Skeletal muscle satellite cell (primary cell): ENCODE measurements at regions not wholly inside any gene's neighbourhood (a gene's known extent, or its start where the extent isn't known, plus 50 kb on each side); places are given as distances from the start of the nearest gene placed in this dataset.
A peak's percentile ranks its signal among the peaks of the same experiment; 100 is the strongest.

Experiments used
- H3K27me3 ChIP-seq: 2 replicates; pipeline ENCODE4 v1.7.0; 2013; ENCODE audit warnings: low read length; ENCODE audit not compliant: control insufficient read depth, insufficient read depth
- H3K36me3 ChIP-seq: 2 replicates; pipeline ENCODE4 v1.7.0; 2013; ENCODE audit warnings: mild to moderate bottlenecking, control low read depth, low read length; ENCODE audit not compliant: insufficient read depth
- H3K4me1 ChIP-seq: 2 replicates; pipeline ENCODE4 v1.7.0; 2013; ENCODE audit warnings: low read length; ENCODE audit not compliant: control insufficient read depth, insufficient read depth
- H3K4me2 ChIP-seq: 2 replicates; pipeline ENCODE4 v1.7.0; 2013; ENCODE audit warnings: mild to moderate bottlenecking, low read length
- H3K4me3 ChIP-seq: 2 replicates; pipeline ENCODE4 v1.7.0; 2013; ENCODE audit warnings: low read length
- H3K9ac ChIP-seq: 2 replicates; pipeline ENCODE4 v1.7.0; 2013; ENCODE audit warnings: mild to moderate bottlenecking, low read depth, low read length, moderate library complexity
- H3K9me3 ChIP-seq: replicated peaks from 2 replicates; pipeline ENCODE4 v1.7.0; 2013; ENCODE audit warnings: mild to moderate bottlenecking, control low read depth, low read length

DNA sequence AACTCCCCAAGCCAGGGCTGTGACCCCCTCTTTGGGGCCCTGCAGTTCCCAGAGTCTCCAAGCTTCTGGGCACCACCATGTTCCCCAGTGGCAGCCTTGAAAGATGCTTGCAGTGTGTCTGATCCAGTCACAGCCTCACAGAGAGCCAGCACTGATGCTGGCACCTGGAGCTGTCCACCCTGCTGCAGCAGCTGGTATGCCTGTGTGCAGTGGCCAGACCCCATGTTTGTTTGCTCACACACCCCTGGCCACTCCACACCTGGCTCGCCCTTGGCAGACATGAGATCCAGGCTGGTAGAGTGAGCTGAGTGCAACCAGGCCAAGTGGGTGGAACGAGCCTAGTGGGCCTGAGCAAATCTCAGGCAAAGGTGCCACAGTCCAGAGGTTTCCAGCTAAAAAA, 106.0 kb downstream of the C9orf50 start:
- Histone ChIP-seq H3K36me3 (no peaks in the 10 kb centered on the region), H3K4me2 (no peak overlapping the region), H3K9ac (no peak overlapping the region), H3K4me3 (no peak overlapping the region), H3K9me3 (peaks cover 38% of the 10 kb centered on the region), H3K27me3 (no peaks in the 10 kb centered on the region), H3K4me1 (no peaks in the 10 kb centered on the region)

DNA sequence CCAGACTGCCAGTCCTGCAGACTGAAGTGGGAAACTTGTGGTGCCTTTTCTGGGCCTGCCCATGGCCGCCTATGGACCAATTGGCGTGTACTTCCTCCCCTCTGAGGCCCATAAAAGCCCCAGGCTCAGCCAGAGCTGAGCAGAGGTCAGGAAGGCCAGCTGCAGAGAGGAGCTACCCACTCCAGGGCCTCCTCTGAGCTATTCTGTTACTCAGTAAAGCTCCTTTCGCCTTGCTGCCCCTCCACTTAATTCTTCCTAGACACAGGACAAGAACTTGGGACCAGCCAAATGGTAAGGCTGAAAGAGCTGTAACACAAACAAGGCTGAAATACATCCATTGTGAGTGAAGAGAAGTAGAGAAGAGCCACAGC, 106.4 kb downstream of the C9orf50 start:
- H3K4me3 ChIP-seq = no peak overlapping the region
- H3K4me1 ChIP-seq = no peaks in the 10 kb centered on the region
- no peaks in the 10 kb centered on the region for H3K27me3 ChIP-seq
- no peaks in the 10 kb centered on the region for H3K36me3 ChIP-seq
- H3K9ac ChIP-seq = no peak overlapping the region
- H3K9me3 ChIP-seq = peaks cover 42% of the 10 kb centered on the region
- no peak overlapping the region for H3K4me2 ChIP-seq

DNA sequence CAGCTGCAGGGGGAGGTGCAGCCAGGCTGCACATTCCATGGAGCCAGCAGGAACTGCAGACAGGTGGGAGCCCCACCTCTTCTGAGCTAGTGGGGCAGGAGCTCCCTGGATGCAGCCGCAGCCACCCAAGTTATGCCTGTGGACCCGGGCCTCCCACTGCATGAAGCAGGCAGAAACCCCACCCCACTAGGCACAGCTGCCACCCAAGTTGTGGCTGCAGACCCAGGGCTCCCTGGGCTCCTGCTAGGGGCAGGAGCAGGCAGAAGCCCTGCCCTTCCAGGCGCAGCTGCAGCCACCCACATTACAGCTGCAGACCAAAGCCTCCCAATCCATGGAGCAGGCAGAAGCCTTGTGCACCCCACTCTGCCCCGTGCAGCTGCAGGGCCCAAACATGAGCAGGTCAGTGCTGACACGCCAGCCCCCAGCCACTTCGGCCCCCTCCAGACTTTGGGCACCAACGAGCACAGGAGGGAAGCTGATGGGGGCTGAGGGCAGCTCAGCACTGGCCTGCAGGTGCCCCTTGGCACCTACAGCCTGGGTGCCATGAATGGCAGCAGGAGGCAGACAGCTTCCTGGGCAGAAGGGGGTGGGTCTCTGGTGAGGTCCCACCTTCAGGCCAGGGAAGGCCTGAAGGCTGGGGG, 106.9 kb downstream of the C9orf50 start:
- Histone ChIP-seq H3K4me3 (no peak overlapping the region), H3K36me3 (no peaks in the 10 kb centered on the region), H3K27me3 (no peaks in the 10 kb centered on the region), H3K9ac (no peak overlapping the region), H3K4me1 (peaks cover 4% of the 10 kb centered on the region), H3K4me2 (no peak overlapping the region), H3K9me3 (peaks cover 42% of the 10 kb centered on the region)

DNA sequence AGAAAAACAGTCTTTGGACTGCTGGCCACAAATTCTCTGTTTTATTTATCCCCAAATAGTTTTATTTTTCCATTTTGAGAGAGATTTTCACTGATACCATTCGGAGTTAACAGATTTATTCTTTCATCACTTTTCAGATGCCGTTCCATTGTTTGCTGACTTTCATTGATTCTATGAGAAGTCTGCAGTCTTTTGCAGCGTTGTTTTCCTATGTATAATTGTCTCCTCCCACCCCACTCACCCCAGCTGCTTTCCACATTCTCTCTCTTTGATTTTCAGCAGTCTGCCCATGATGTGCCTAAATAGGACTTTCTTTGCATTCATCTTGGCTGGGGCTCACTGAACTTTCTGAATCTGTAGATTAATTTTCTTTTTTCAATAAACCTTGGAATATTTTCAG, 107.6 kb downstream of the C9orf50 start:
- H3K9me3 ChIP-seq = peaks cover 42% of the 10 kb centered on the region
- no peak overlapping the region for H3K9ac ChIP-seq
- no peak overlapping the region for H3K4me2 ChIP-seq
- peaks cover 8% of the 10 kb centered on the region for H3K4me1 ChIP-seq
- H3K4me3 ChIP-seq = no peak overlapping the region
- H3K27me3 ChIP-seq = no peaks in the 10 kb centered on the region
- no peaks in the 10 kb centered on the region for H3K36me3 ChIP-seq

DNA sequence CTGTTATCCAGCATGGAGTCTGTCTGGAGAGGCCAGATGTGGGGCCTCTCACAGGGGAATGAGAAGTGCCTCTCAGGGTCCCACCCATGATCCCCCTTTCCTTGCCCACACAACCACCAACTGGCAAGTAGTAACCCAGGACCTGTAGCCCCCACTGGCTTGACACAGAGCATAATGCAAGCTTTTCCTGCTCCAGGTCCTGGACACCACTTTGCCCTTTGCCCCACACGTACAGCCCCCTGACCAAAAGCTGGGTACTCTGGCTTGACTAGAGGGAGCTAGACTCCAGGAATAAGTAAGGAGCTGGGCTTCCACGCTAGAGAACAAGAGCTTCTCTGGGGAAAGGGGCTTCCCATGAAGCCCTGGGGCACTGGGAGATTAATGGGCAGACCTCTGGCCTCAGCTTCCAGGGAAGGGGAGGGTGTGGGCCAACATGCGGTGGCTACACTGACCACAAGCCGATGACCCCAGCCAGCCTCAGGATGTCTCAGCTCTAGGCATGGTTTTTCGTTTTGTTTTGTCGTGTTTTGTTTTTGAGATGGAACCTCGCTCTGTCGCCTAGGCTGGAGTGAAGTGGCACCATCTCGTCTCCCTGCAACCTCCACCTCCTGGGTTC, 109.5 kb downstream of the C9orf50 start:
- Histone ChIP-seq H3K9ac (no peak overlapping the region), H3K27me3 (no peaks in the 10 kb centered on the region), H3K4me2 (no peak overlapping the region), H3K36me3 (no peaks in the 10 kb centered on the region), H3K4me1 (peaks cover 15% of the 10 kb centered on the region), H3K9me3 (peaks cover 42% of the 10 kb centered on the region), H3K4me3 (no peak overlapping the region)

DNA sequence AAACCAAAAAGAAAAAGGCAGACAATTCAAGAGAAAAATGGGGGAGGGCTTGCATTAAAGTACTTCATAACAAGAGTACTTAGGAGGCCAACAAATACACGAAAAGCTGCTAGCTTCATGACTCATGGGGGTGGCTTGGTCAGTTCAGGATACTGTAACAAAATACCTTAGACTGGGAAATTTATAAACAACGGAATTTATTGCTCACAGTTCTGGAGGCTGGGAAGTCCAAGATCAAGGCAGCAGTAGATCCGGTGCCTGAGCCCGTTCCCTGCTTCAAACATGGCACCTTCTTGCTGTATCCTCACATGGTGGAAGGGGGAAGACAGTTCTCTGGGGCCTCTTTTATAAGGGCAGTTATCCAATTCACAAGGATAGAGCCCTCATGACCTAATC, 111.4 kb downstream of the C9orf50 start:
- H3K36me3 ChIP-seq = no peaks in the 10 kb centered on the region
- no peak overlapping the region for H3K4me3 ChIP-seq
- peaks cover 37% of the 10 kb centered on the region for H3K9me3 ChIP-seq
- H3K9ac ChIP-seq = no peak overlapping the region
- peak overlapping the region; percentile 5 for H3K4me2 ChIP-seq
- peaks cover 15% of the 10 kb centered on the region for H3K4me1 ChIP-seq
- no peaks in the 10 kb centered on the region for H3K27me3 ChIP-seq

DNA sequence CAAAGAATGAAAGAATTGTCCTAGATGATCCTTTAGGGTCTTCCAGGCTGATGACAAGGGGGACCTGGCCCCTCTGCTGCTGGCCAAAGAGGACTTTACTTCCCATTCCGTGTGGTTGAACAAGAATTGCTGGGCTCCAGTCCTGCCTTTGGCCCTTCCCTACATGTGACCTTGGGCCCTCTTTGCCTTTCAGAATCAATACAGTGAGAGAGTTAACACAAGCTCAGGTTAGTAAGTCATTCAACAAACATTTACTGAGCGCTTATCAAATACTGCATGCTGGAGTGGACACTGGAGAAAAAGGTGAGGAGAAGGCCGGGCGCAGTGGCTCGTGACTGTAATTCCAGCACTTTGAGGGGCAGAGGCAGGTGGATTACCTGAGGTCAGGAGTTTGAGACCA, 113.1 kb downstream of the C9orf50 start:
- H3K27me3 ChIP-seq = no peaks in the 10 kb centered on the region
- no peak overlapping the region for H3K4me3 ChIP-seq
- H3K4me1 ChIP-seq = peaks cover 20% of the 10 kb centered on the region

DNA sequence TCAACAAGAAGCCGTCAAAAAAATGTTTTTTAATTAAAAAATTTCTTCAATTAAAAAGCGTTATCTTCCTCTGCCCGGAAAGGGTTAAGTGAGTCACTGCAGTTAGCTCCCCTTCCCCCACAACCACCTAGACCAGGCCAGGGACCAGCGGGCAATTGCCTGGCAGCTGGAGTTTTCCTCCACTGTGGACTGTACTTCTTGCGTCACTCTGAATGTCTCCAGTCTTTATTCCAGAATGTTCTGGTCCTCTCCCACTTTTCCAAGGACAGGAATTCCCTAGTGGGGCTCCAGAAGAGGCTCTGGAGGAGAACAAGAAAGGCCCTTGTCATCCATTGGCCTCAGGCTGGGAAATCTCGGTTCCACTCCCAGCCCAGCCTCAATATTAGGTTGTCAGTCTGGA, 114.0 kb downstream of the C9orf50 start:
- no peak overlapping the region for H3K4me2 ChIP-seq
- H3K9ac ChIP-seq = no peak overlapping the region
- H3K9me3 ChIP-seq = peaks cover 22% of the 10 kb centered on the region
- peaks cover 21% of the 10 kb centered on the region for H3K4me1 ChIP-seq
- H3K36me3 ChIP-seq = no peaks in the 10 kb centered on the region
- no peaks in the 10 kb centered on the region for H3K27me3 ChIP-seq
- no peak overlapping the region for H3K4me3 ChIP-seq

More for the DNA sequence above, 113.1 kb downstream of the C9orf50 start:
- Histone ChIP-seq H3K9me3 (peaks cover 24% of the 10 kb centered on the region), H3K9ac (no peak overlapping the region), H3K36me3 (no peaks in the 10 kb centered on the region), H3K4me2 (no peak overlapping the region)

DNA sequence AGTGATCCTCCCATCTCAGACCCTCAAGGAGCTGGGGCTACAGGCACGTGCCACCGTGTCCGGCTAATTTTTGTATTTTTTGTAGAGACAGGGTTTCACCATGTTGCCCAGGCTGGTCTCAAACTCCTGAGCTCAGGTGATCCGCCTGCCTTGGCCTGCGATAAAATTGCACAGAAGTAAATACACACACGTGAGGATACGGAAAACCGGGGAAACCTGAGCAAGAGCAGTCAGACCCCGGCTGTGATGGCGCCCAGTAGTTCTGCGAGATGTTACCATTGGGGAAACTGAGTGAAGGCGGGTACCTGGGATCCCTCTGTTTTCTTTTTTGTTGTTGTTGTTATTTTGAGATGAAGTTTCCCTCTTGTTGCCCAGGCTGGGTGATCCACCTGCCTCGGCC, 114.9 kb downstream of the C9orf50 start:
- Histone ChIP-seq H3K4me1 (peaks cover 21% of the 10 kb centered on the region), H3K4me2 (no peak overlapping the region), H3K9me3 (peaks cover 15% of the 10 kb centered on the region), H3K9ac (no peak overlapping the region), H3K27me3 (no peaks in the 10 kb centered on the region), H3K4me3 (no peak overlapping the region), H3K36me3 (no peaks in the 10 kb centered on the region)

DNA sequence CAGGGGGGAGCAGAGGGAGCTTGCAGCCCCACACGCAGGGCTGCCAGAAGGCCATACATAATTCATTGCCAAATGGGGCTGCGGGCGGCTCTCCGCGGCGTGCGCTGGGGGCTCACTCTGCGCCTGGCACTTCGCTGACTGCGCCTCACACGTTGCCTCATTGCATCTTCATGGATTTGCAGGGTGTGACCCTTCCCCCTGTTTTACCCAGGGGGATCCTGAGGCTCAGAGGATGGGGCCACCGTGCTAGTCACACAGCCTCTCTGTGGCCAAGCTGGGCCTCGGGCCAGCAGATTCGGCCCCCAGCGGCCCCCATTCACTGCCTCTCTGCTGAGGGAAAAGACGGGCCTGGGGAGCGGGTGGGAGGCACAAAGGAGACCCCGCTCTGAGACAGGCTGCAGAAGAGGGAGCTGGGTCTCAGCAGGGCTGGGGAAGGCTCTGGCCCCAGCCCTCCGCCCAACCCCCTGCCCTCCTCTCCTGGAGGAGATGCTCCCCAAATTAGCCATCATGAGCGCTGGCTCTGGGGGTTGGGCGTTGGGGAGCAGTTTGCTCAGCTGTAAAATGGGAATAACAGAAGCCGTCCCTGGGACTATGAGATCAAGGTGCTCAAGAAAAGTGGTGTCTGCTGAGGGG, 115.5 kb downstream of the C9orf50 start:
- Histone ChIP-seq H3K27me3 (no peaks in the 10 kb centered on the region), H3K9ac (no peak overlapping the region), H3K36me3 (no peaks in the 10 kb centered on the region), H3K9me3 (peaks cover 8% of the 10 kb centered on the region), H3K4me2 (no peak overlapping the region), H3K4me3 (no peak overlapping the region), H3K4me1 (peaks cover 21% of the 10 kb centered on the region)

DNA sequence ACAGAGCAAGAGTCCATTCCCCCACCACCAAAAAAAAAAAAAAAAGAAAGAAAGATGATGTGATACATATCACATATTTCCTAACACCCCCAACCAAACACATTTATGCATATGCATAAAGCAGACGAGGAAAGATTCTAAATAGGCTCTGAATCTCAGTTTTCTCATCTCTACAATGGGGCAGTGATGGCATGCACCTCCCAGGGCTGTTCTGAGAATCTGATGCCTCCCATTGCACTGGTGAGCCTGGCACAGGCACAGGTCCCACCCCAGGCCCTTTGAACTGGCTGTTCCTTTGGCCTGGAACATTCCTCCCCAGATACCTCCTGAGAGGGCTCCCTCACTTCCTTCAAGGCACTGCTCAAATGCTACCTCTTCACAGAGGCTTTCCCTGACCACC, 116.5 kb downstream of the C9orf50 start:
- H3K9me3 ChIP-seq = no peaks in the 10 kb centered on the region
- H3K36me3 ChIP-seq = no peaks in the 10 kb centered on the region
- no peak overlapping the region for H3K4me3 ChIP-seq
- H3K9ac ChIP-seq = no peak overlapping the region
- H3K27me3 ChIP-seq = no peaks in the 10 kb centered on the region
- H3K4me2 ChIP-seq = no peak overlapping the region
- H3K4me1 ChIP-seq = peaks cover 21% of the 10 kb centered on the region
